Trophoblast cell (in vitro differentiated cells and primary cell): ENCODE measurements at regions not wholly inside any gene's neighbourhood (a gene's known extent, or its start where the extent isn't known, plus 50 kb on each side); places are given as distances from the start of the nearest gene placed in this dataset.

Experiments used
- DNase-seq, 2 donors: peaks; one replicate each; pipeline ENCODE4 v3.0.0-alpha.2; 2016
- H2AFZ ChIP-seq: 2 replicates; pipeline ENCODE4 v1.6.1; 2013; ENCODE audit warnings: low read length, moderate library complexity, mild to moderate bottlenecking; ENCODE audit not compliant: insufficient read depth, poor library complexity
- H2AK5ac ChIP-seq: 2 replicates; pipeline ENCODE4 v1.6.1; 2013; ENCODE audit warnings: mild to moderate bottlenecking, low read length
- H2BK120ac ChIP-seq: 2 replicates; pipeline ENCODE4 v1.6.1; 2013; ENCODE audit warnings: low read length, mild to moderate bottlenecking, moderate library complexity; ENCODE audit not compliant: insufficient read depth, poor library complexity
- H2BK12ac ChIP-seq: 2 replicates; pipeline ENCODE4 v1.6.1; 2013; ENCODE audit warnings: mild to moderate bottlenecking, low read length, moderate library complexity
- H2BK5ac ChIP-seq: 2 replicates; pipeline ENCODE4 v1.6.1; 2013; ENCODE audit warnings: low read length, low read depth, moderate library complexity, mild to moderate bottlenecking; ENCODE audit not compliant: poor library complexity
- H3K14ac ChIP-seq: 2 replicates; pipeline ENCODE4 v1.6.1; 2013; ENCODE audit warnings: mild to moderate bottlenecking, low read length
- H3K18ac ChIP-seq: 2 replicates; pipeline ENCODE4 v1.6.1; 2013; ENCODE audit warnings: mild to moderate bottlenecking, low read length
- H3K23ac ChIP-seq: 2 replicates; pipeline ENCODE4 v1.6.1; 2013; ENCODE audit warnings: low read length
- H3K27ac ChIP-seq: 2 replicates; pipeline ENCODE4 v1.5.1; 2013; ENCODE audit warnings: low read depth, mild to moderate bottlenecking, inconsistent platforms, low read length, moderate library complexity
- H3K27me3 ChIP-seq: 2 replicates; pipeline ENCODE4 v1.6.1; 2013; ENCODE audit warnings: inconsistent platforms, mild to moderate bottlenecking, low read length, moderate library complexity; ENCODE audit not compliant: insufficient read depth
- H3K36me3 ChIP-seq, 2 experiments: 1 replicate in 1 of 2; 2 replicates in 1 of 2; pipeline ENCODE4 v1.6.1; 2013; ENCODE audit warnings: low read length in 2 of 2, mild to moderate bottlenecking in 2 of 2, moderate library complexity in 1 of 2; ENCODE audit not compliant: insufficient read depth in 2 of 2, control insufficient read depth in 1 of 2
- H3K4ac ChIP-seq: 2 replicates; pipeline ENCODE4 v1.6.1; 2013; ENCODE audit warnings: low read depth, mild to moderate bottlenecking, low read length, moderate library complexity
- H3K4me1 ChIP-seq, 2 experiments: 1 replicate in 1 of 2; 2 replicates in 1 of 2; pipeline ENCODE4 v1.6.1; 2013; ENCODE audit warnings: low read length in 2 of 2, mild to moderate bottlenecking in 2 of 2, moderate library complexity in 1 of 2; ENCODE audit not compliant: insufficient read depth in 2 of 2, control insufficient read depth in 1 of 2
- H3K4me2 ChIP-seq: 2 replicates; pipeline ENCODE4 v1.6.1; 2013; ENCODE audit warnings: inconsistent platforms, mild to moderate bottlenecking, low read length, moderate library complexity
- H3K4me3 ChIP-seq: 2 replicates; pipeline ENCODE4 v1.5.1; 2013; ENCODE audit warnings: mild to moderate bottlenecking, low read depth, low read length, inconsistent platforms
- H3K79me1 ChIP-seq: one replicate; pipeline ENCODE4 v1.6.1; 2013; ENCODE audit warnings: low read length
- H3K79me2 ChIP-seq: 2 replicates; pipeline ENCODE4 v1.6.1; 2013; ENCODE audit warnings: low read length, mild to moderate bottlenecking; ENCODE audit not compliant: control insufficient read depth, insufficient read depth, poor library complexity
- H3K9ac ChIP-seq: 2 replicates; pipeline ENCODE4 v1.6.1; 2013; ENCODE audit warnings: mild to moderate bottlenecking, low read length
- H3K9me3 ChIP-seq: 2 replicates; pipeline ENCODE4 v1.6.1; 2013; ENCODE audit warnings: low read depth, mild to moderate bottlenecking, control low read depth, inconsistent platforms, low read length; ENCODE audit not compliant: insufficient read depth
- H4K12ac ChIP-seq: 2 replicates; pipeline ENCODE4 v1.6.1; 2013; ENCODE audit warnings: low read depth, mild to moderate bottlenecking, low read length, moderate library complexity
- H4K8ac ChIP-seq: 2 replicates; pipeline ENCODE4 v1.6.1; 2013; ENCODE audit warnings: low read depth, mild to moderate bottlenecking, low read length, moderate library complexity
- H4K91ac ChIP-seq: one replicate; pipeline ENCODE4 v1.6.1; 2013; ENCODE audit warnings: low read depth, mild to moderate bottlenecking, low read length, moderate library complexity
- WGBS: extraction: QIAGEN DNeasy Blood & Tissue Kit; methylation state at CpG from one replicate; pipeline ENCODE4 v1.1.7; 2013; ENCODE audit warnings: missing lambda C conversion rate; ENCODE audit not compliant: insufficient read length, insufficient coverage; ENCODE audit errors: extremely low coverage; 5-methylcytosine and 5-hydroxymethylcytosine counted together

DNA sequence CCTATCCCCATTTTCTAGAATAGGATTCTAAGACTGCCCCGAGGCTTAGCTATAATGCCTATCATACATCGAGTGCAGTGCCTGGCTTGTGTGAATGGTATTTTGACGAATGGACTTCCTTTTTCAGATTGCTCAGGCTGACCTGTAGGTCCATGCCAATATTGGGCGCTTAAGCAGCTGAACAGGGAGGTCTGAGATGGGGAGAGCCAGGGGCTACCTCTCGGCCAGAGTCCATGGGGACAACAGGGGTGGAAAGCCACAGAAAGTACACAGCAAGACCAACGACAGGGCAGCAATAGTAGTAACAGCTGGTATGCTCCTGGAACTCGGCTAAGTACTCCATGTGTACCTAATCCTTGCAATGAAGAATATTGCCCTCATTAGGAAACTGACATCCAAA, 91.7 kb upstream of the WSCD1 start:
- Histone ChIP-seq H2BK12ac (no peak overlapping the region), H3K79me1 (no peaks in the 10 kb centered on the region), H3K4me3 (no peak overlapping the region), H3K18ac (no peak overlapping the region), H2BK5ac (no peak overlapping the region), H3K4me1 (no peaks in the 10 kb centered on the region), H4K12ac (no peak overlapping the region), H3K23ac (no peak overlapping the region), H2AFZ (no peak overlapping the region), H4K91ac (no peak overlapping the region), H3K79me2 (no peaks in the 10 kb centered on the region), H3K9me3 (peaks cover 6% of the 10 kb centered on the region), H2BK120ac (no peak overlapping the region), H3K4ac (no peak overlapping the region), H3K14ac (no peak overlapping the region), H4K8ac (no peak overlapping the region), H3K36me3 (no peaks in the 10 kb centered on the region), H2AK5ac (no peak overlapping the region), H3K4me2 (no peak overlapping the region), H3K27me3 (no peaks in the 10 kb centered on the region), H3K9ac (no peak overlapping the region), H3K27ac (no peak overlapping the region)
- no CpG with 5 or more reads among the region's 7 CpGs for WGBS
- DNase-seq: no peak

DNA sequence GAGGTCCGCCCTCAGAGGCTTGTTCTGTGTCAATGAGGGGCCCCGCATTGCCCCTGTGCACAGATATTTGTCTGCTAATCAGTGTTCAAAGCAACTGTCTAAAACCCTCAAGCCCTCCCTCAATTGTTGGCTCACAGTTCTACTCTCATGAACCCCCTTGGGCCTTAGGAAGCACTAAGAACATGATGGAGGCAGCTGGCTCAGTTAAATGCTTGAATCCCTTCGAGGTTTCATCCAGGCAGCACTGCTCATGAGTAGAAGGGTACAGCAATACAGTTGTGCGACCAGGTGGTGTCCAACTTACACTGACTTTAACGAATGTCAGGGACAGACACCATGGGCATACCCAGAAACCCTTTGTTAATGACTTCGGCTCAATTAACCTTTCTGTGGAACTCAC, 89.2 kb upstream of the WSCD1 start:
- Histone ChIP-seq H4K91ac (no peak overlapping the region), H3K27me3 (no peaks in the 10 kb centered on the region), H2AFZ (no peak overlapping the region), H3K4me3 (no peak overlapping the region), H3K9me3 (peaks cover 4% of the 10 kb centered on the region), H3K36me3 (no peaks in the 10 kb centered on the region), H3K18ac (no peak overlapping the region), H2BK12ac (no peak overlapping the region), H2BK120ac (no peak overlapping the region), H3K9ac (no peak overlapping the region), H3K14ac (no peak overlapping the region), H4K12ac (no peak overlapping the region), H4K8ac (no peak overlapping the region), H3K4me1 (no peaks in the 10 kb centered on the region), H3K27ac (no peak overlapping the region), H3K23ac (no peak overlapping the region), H2BK5ac (no peak overlapping the region), H3K79me2 (no peaks in the 10 kb centered on the region), H3K4ac (no peak overlapping the region), H3K79me1 (no peaks in the 10 kb centered on the region), H2AK5ac (no peak overlapping the region), H3K4me2 (no peak overlapping the region)
- no CpG with 5 or more reads among the region's 6 CpGs for WGBS
- DNase-seq: no peak

DNA sequence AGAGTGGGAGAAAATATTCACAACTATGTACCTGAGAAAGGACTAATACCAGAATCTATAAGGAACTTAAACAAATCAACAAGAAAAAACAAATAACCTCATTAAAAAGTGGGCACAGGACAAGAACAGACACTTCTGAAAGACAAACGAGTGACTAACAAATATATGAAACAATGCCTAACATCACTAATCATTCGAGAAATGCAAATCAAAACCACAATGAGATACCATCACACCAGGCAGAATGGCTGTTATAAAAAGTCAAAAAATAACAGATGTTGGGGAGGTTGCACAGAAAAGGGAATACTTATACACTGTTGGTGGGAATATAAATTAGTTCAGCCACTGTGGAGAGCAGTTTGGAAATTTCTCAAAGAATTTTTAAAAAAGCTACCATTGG, 83.5 kb upstream of the WSCD1 start:
- H4K91ac ChIP-seq: no peak overlapping the region
- H3K18ac ChIP-seq: no peak overlapping the region
- H4K12ac ChIP-seq: no peak overlapping the region
- no peak overlapping the region for H2BK120ac ChIP-seq
- H3K9me3 ChIP-seq: no peaks in the 10 kb centered on the region
- H3K27me3 ChIP-seq: no peaks in the 10 kb centered on the region
- no peak overlapping the region for H3K27ac ChIP-seq
- no peak overlapping the region for H2AFZ ChIP-seq
- no peaks in the 10 kb centered on the region for H3K36me3 ChIP-seq
- no CpG with 5 or more reads among the region's 2 CpGs for WGBS
- H3K4me2 ChIP-seq: no peak overlapping the region
- H3K4me1 ChIP-seq: no peaks in the 10 kb centered on the region
- DNase-seq: no peak
- no peak overlapping the region for H2AK5ac ChIP-seq
- no peak overlapping the region for H2BK12ac ChIP-seq
- H4K8ac ChIP-seq: no peak overlapping the region
- H3K79me2 ChIP-seq: no peaks in the 10 kb centered on the region
- H3K4ac ChIP-seq: no peak overlapping the region
- no peak overlapping the region for H3K9ac ChIP-seq
- H2BK5ac ChIP-seq: no peak overlapping the region
- no peak overlapping the region for H3K14ac ChIP-seq
- no peak overlapping the region for H3K23ac ChIP-seq
- no peaks in the 10 kb centered on the region for H3K79me1 ChIP-seq
- no peak overlapping the region for H3K4me3 ChIP-seq

DNA sequence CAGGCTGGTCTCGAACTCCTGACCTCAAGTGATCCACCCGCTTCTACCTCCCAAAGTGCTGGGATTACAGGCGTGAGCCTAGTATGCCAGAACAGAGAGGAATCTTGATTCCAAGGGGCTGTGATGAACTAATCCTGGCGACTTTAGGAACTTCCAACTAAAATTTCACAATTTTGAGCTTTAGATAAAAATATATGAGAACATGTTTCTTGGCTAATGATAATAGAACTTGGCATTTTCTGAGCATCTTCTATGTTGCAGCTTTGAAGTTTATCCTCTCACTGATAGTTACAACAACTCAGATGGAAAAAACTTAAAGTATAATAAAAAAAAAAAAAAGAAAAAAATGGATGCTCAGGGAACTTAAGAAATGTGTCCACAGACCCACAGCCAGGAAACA, 69.8 kb upstream of the WSCD1 start:
- no peak overlapping the region for H2AFZ ChIP-seq
- no peak overlapping the region for H3K18ac ChIP-seq
- H3K79me2 ChIP-seq: no peaks in the 10 kb centered on the region
- no peaks in the 10 kb centered on the region for H3K79me1 ChIP-seq
- H3K9ac ChIP-seq: no peak overlapping the region
- DNase-seq: no peak
- no peak overlapping the region for H2BK5ac ChIP-seq
- no peak overlapping the region for H3K4me2 ChIP-seq
- H2BK120ac ChIP-seq: no peak overlapping the region
- no peak overlapping the region for H4K8ac ChIP-seq
- no peak overlapping the region for H3K4me3 ChIP-seq
- no peaks in the 10 kb centered on the region for H3K4me1 ChIP-seq
- no peak overlapping the region for H2AK5ac ChIP-seq
- H3K27me3 ChIP-seq: no peaks in the 10 kb centered on the region
- H3K23ac ChIP-seq: no peak overlapping the region
- H2BK12ac ChIP-seq: no peak overlapping the region
- no peaks in the 10 kb centered on the region for H3K9me3 ChIP-seq
- no peak overlapping the region for H4K12ac ChIP-seq
- H3K36me3 ChIP-seq: no peaks in the 10 kb centered on the region
- H4K91ac ChIP-seq: no peak overlapping the region
- no peak overlapping the region for H3K14ac ChIP-seq
- no peak overlapping the region for H3K27ac ChIP-seq
- no CpG with 5 or more reads among the region's 4 CpGs for WGBS
- H3K4ac ChIP-seq: no peak overlapping the region
